Breast epithelium (tissue), 4 donors: ENCODE measurements at regions not wholly inside any gene's neighbourhood (a gene's known extent, or its start where the extent isn't known, plus 50 kb on each side); places are given as distances from the start of the nearest gene placed in this dataset.

Experiments used
- DNase-seq, 2 donors: peaks; one replicate each; pipeline ENCODE4 v3.0.0-alpha.2; 2019; ENCODE audit warnings: low spot score in 2 of 2
- H3K27ac ChIP-seq, 2 donors: fragments of 200-600 bp; sonication (generic) in 1 of 2; one replicate each; pipeline ENCODE4 v1.5.1; 2016 to 2019; ENCODE audit warnings: mild to moderate bottlenecking in 1 of 2
- H3K27me3 ChIP-seq, 2 donors: fragments of 200-600 bp; sonication (generic) in 1 of 2; one replicate each; pipeline versions ENCODE4 v1.5.1 to v1.6.0; 2017 to 2019; ENCODE audit warnings: control low read depth in 1 of 2, mild to moderate bottlenecking in 1 of 2
- H3K36me3 ChIP-seq: fragments of 200-600 bp; one replicate; pipeline ENCODE4 v1.5.1; 2019
- H3K4me1 ChIP-seq, 2 donors: fragments of 200-600 bp; sonication (generic); one replicate each; pipeline ENCODE4 v1.5.1; 2016 to 2019; ENCODE audit warnings: control low read depth in 1 of 2
- H3K4me3 ChIP-seq, 3 donors: fragments of 200-600 bp; sonication (generic); 1 replicate in 2 of 3; 2 replicates in 1 of 3; pipeline ENCODE4 v1.5.1; 2016 to 2019; ENCODE audit warnings: mild to moderate bottlenecking in 3 of 3, moderate library complexity in 2 of 3
- H3K9me3 ChIP-seq, 2 donors: fragments of 200-600 bp; sonication (generic) in 1 of 2; one replicate each; pipeline ENCODE4 v1.5.1; 2016 to 2019; ENCODE audit warnings: control low read depth in 1 of 2
- POLR2A ChIP-seq: fragments of 450-650 bp; IDR thresholded peaks from one replicate; pipeline ENCODE4 v1.6.1; 2016; ENCODE audit warnings: antibody characterized with exemption, mild to moderate bottlenecking, moderate library complexity
- POLR2AphosphoS5 ChIP-seq, 3 donors: sonication (generic); formaldehyde crosslinking; IDR thresholded peaks; one replicate each; pipeline ENCODE4 v1.6.1; 2017; ENCODE audit warnings: antibody characterized with exemption in 3 of 3
- intact Hi-C: fragments of 100-400 bp; cut with DNase I; formaldehyde crosslinking; loops from one replicate; pipeline ENCODE4 v1.15.1; 2023; ENCODE audit warnings: low total_unique reads
- TF ChIP-seq, protein P1 (sequence below), 3 donors: fragments of 450-650 bp; IDR thresholded peaks; one replicate each; pipeline ENCODE4 v1.5.1; 2016 to 2017; ENCODE audit warnings: antibody characterized with exemption in 3 of 3, mild to moderate bottlenecking in 3 of 3, moderate library complexity in 3 of 3

DNA sequence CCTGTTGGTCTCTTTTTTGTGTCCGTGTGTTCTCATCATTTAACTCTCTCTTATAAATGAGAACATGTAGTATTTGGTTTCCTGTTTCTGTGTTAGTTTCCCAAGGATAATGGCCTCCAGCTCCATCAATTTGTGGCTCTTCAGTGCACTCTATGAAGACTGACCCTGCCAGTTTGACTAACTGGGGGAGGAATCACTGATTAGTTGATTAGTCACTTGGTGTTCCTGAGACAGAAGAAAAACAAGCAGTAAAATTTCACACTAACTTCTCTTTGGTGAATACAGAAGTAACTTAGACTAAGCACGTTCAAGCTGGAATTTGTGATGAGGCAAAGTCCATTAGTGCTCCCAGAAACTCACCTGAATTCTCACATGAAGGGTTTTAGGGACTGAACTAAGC is 495.8 kb upstream of the RORB start:
- no peaks in the 10 kb centered on the region for H3K36me3 ChIP-seq
- H3K4me3 ChIP-seq, result no peak overlapping the region
- no peak for DNase-seq
- no peak overlapping the region for H3K27ac ChIP-seq
- TF ChIP-seq POLR2A, result no peak
- TF ChIP-seq POLR2AphosphoS5 (IDR thresholded peaks at IDR 0.05), result no peak
- TF ChIP-seq, protein P1, sequence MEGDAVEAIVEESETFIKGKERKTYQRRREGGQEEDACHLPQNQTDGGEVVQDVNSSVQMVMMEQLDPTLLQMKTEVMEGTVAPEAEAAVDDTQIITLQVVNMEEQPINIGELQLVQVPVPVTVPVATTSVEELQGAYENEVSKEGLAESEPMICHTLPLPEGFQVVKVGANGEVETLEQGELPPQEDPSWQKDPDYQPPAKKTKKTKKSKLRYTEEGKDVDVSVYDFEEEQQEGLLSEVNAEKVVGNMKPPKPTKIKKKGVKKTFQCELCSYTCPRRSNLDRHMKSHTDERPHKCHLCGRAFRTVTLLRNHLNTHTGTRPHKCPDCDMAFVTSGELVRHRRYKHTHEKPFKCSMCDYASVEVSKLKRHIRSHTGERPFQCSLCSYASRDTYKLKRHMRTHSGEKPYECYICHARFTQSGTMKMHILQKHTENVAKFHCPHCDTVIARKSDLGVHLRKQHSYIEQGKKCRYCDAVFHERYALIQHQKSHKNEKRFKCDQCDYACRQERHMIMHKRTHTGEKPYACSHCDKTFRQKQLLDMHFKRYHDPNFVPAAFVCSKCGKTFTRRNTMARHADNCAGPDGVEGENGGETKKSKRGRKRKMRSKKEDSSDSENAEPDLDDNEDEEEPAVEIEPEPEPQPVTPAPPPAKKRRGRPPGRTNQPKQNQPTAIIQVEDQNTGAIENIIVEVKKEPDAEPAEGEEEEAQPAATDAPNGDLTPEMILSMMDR (IDR thresholded peaks at IDR 0.05), result no peak
- no peaks in the 10 kb centered on the region for H3K9me3 ChIP-seq
- H3K4me1 ChIP-seq, result no peaks in the 10 kb centered on the region
- no peaks in the 10 kb centered on the region for H3K27me3 ChIP-seq
- intact Hi-C loops, result no loop called here

DNA sequence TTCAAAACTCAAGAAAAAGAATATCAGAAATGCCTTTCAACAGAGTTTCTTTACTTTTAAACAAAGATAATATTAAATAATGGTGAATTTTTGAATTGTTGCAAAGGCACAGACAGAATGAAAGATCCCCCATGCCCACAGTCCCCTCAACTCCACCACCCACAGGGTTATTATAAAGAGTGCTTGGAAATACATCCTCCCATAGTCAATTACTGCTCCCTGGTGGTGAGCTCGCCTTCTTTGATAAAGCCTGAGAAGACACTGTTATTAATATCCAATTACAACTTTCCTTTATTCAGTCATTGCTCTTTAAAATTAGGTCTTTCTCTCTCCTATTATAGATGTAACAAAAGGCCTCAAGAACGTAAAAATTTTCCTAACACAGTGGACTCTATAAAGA is 490.2 kb upstream of the RORB start:
- no peak overlapping the region for H3K4me3 ChIP-seq
- no peak overlapping the region for H3K27ac ChIP-seq
- no peak for DNase-seq
- TF ChIP-seq POLR2A (no peak), POLR2AphosphoS5 (IDR thresholded peaks at IDR 0.05) (no peak)
- TF ChIP-seq, protein P1 (IDR thresholded peaks at IDR 0.05), result no peak
- no peaks in the 10 kb centered on the region for H3K9me3 ChIP-seq
- no peaks in the 10 kb centered on the region for H3K4me1 ChIP-seq
- intact Hi-C loops, result no loop called here
- H3K36me3 ChIP-seq, result no peaks in the 10 kb centered on the region
- no peaks in the 10 kb centered on the region for H3K27me3 ChIP-seq

DNA sequence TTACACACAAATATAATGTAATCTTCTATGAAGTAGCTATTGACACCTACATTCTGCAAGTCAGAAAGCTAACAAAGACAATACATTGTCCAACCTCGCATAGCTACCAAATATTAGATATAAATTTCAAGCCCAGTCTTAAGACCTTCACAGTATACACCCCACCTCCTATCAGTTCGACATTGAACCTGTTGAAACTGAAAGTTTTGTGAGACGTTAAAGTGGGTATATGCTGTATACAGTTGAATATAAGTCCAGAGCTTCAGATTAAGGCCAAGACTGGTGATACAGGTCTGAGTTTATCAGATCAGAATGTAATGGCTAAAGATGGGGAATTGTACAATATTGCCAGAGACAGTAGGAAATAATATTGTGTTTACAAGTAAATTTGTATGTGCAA is 489.3 kb upstream of the RORB start:
- Histone ChIP-seq H3K4me3 (no peak overlapping the region), H3K36me3 (no peaks in the 10 kb centered on the region), H3K9me3 (no peaks in the 10 kb centered on the region), H3K27ac (no peak overlapping the region), H3K4me1 (no peaks in the 10 kb centered on the region), H3K27me3 (no peaks in the 10 kb centered on the region)
- DNase-seq, result no peak
- TF ChIP-seq POLR2A, result no peak
- no peak for TF ChIP-seq POLR2AphosphoS5 (IDR thresholded peaks at IDR 0.05)
- TF ChIP-seq, protein P1 (IDR thresholded peaks at IDR 0.05), result no peak
- intact Hi-C loops, result no loop called here

DNA sequence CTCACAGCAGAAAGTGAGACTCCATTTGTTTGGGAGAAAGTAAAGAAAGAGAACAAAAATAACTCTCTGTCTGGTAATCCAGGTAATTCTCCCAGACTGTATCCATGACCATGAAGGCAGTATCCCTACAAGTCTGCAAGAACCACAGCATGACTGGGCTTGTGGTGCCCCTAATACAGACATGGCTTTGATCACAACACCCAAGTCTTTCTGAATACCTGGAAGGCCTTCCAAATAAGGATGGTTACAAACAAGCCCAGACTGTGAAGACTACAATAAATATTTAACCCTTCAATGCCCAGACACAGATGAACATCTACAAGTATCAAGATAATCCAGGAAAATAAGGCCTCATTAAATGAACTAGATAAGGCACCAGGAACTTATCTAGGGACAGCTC is 481.1 kb upstream of the RORB start:
- DNase-seq, result no peak
- TF ChIP-seq POLR2A, result no peak
- Histone ChIP-seq H3K27ac (no peak overlapping the region), H3K4me1 (no peaks in the 10 kb centered on the region), H3K9me3 (no peaks in the 10 kb centered on the region), H3K4me3 (no peak overlapping the region), H3K36me3 (no peaks in the 10 kb centered on the region), H3K27me3 (no peaks in the 10 kb centered on the region)
- intact Hi-C loops, result no loop called here

DNA sequence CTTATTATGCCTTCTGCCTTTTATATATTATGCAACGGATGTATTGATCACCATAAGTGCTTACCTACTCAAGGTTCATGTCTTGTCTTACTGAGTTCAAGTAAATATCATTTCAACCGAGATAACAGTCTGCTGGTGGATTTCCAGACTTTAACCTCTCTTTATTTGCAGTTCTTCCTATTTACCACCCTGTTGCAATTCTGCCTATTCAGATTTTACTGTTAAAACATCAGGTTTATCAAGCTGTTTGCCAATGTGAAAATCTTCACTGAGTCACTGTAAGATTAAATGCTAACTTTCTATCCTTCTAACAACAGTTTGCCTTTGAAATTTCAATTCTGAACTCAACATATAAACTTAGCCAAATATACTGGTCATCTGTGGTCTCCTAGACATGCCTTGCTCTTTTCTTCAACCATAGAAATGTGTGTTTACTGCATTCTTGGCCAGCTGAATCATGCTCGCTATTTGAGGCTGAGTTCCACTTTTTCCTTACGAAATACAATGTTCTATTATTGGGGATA is 471.7 kb upstream of the RORB start:
- Histone ChIP-seq H3K27ac (no peak overlapping the region), H3K36me3 (no peaks in the 10 kb centered on the region), H3K27me3 (no peaks in the 10 kb centered on the region), H3K4me1 (no peaks in the 10 kb centered on the region), H3K4me3 (no peak overlapping the region), H3K9me3 (peaks cover 0 to 8% of the 10 kb centered on the region in 2 donors)
- intact Hi-C loops, result no loop called here
- TF ChIP-seq POLR2AphosphoS5 (IDR thresholded peaks at IDR 0.05) (no peak), POLR2A (no peak)
- TF ChIP-seq, protein P1 (IDR thresholded peaks at IDR 0.05), result no peak
- no peak for DNase-seq

DNA sequence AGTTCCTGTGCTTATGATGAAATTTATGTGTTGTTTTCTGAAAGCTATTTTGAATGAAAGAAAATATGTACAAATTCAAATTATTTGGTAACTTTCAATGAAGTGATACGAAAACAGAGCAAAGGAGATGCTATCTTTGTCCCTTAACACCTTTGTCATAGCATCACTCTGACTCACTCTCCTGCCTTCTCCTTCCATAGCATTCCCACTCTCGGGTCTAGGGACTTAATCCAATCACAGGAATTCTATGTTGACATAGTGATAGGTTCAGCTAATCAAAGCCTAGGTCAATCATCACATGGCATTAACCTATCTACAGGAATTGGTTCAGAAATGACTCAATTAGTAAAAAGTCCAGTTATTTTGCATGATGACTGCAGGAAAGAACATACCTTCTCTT is 464.7 kb upstream of the RORB start:
- H3K27me3 ChIP-seq, result no peaks in the 10 kb centered on the region
- H3K4me1 ChIP-seq, result no peaks in the 10 kb centered on the region
- no peak overlapping the region for H3K4me3 ChIP-seq
- H3K36me3 ChIP-seq, result no peaks in the 10 kb centered on the region
- H3K9me3 ChIP-seq, result no peaks in the 10 kb centered on the region
- DNase-seq, result no peak
- TF ChIP-seq POLR2AphosphoS5 (IDR thresholded peaks at IDR 0.05), result no peak
- TF ChIP-seq POLR2A, result no peak
- TF ChIP-seq, protein P1 (IDR thresholded peaks at IDR 0.05), result no peak
- intact Hi-C loops, result no loop called here
- H3K27ac ChIP-seq, result no peak overlapping the region
